GM18867 (cell line): ENCODE measurements at regions not wholly inside any gene's neighbourhood (a gene's known extent, or its start where the extent isn't known, plus 50 kb on each side); places are given as distances from the start of the nearest gene placed in this dataset.
"Not testable (repeated sequence)": the region's sequence is repeated elsewhere in the genome, so short reads cannot be mapped to it uniquely, and the experiment has no call there.

ENCODE experiments used
- ATAC-seq: cut with Tn5 transposase; IDR thresholded peaks from one replicate; pipeline ENCODE4 v1.9.1; 2021; ENCODE audit warnings: mild to moderate bottlenecking, moderate library complexity; ENCODE audit not compliant: unreplicated experiment

GRCh38 chr4:159410076-159410777, 307.3 kb downstream of the RAPGEF2 start:
- no peak for ATAC-seq

GRCh38 chr4:159410891-159411290, 308.0 kb downstream of the RAPGEF2 start:
- no peak for ATAC-seq

GRCh38 chr4:159413306-159413943, 310.5 kb downstream of the RAPGEF2 start:
- ATAC-seq = no peak

GRCh38 chr4:159414305-159414704, 311.4 kb downstream of the RAPGEF2 start:
- no peak for ATAC-seq

- no peak for ATAC-seq
Observed at GRCh38 chr4:159416073-159416472, 313.2 kb downstream of the RAPGEF2 start.

- ATAC-seq = no peak
Observed at GRCh38 chr4:159416996-159417395, 314.1 kb downstream of the RAPGEF2 start.

- no peak for ATAC-seq
Observed at GRCh38 chr4:159420162-159421057, 317.5 kb downstream of the RAPGEF2 start.

- not testable (repeated sequence) for ATAC-seq
Observed at GRCh38 chr4:159421058-159421419, 318.2 kb downstream of the RAPGEF2 start.

- ATAC-seq = no peak
Observed at GRCh38 chr4:159422019-159422418, 319.1 kb downstream of the RAPGEF2 start.

GRCh38 chr4:159422626-159423025, 319.7 kb downstream of the RAPGEF2 start:
- ATAC-seq = no peak

- ATAC-seq = no peak
Observed at GRCh38 chr4:159425737-159426305, 322.9 kb downstream of the RAPGEF2 start.

GRCh38 chr4:159428293-159428692, 325.4 kb downstream of the RAPGEF2 start:
- no peak for ATAC-seq

- no peak for ATAC-seq
Observed at GRCh38 chr4:159428975-159429692, 326.3 kb downstream of the RAPGEF2 start.

GRCh38 chr4:159429693-159430035, 326.8 kb downstream of the RAPGEF2 start:
- ATAC-seq = no peak

- ATAC-seq = no peak
Observed at GRCh38 chr4:159430896-159431295, 328.0 kb downstream of the RAPGEF2 start.

- no peak for ATAC-seq
Observed at GRCh38 chr4:159432436-159432835, 329.6 kb downstream of the RAPGEF2 start.

GRCh38 chr4:159433337-159433736, 330.5 kb downstream of the RAPGEF2 start:
- ATAC-seq = no peak

- no peak for ATAC-seq
Observed at GRCh38 chr4:159434114-159434870, 331.4 kb downstream of the RAPGEF2 start.

GRCh38 chr4:159434871-159435241, 332.0 kb downstream of the RAPGEF2 start:
- no peak for ATAC-seq

GRCh38 chr4:159435561-159436023, 332.7 kb downstream of the RAPGEF2 start:
- no peak for ATAC-seq
